ENCODE measurements at regions not wholly inside any gene's neighbourhood (a gene's known extent, or its start where the extent isn't known, plus 50 kb on each side); places are given as distances from the start of the nearest gene placed in this dataset.

DNA sequence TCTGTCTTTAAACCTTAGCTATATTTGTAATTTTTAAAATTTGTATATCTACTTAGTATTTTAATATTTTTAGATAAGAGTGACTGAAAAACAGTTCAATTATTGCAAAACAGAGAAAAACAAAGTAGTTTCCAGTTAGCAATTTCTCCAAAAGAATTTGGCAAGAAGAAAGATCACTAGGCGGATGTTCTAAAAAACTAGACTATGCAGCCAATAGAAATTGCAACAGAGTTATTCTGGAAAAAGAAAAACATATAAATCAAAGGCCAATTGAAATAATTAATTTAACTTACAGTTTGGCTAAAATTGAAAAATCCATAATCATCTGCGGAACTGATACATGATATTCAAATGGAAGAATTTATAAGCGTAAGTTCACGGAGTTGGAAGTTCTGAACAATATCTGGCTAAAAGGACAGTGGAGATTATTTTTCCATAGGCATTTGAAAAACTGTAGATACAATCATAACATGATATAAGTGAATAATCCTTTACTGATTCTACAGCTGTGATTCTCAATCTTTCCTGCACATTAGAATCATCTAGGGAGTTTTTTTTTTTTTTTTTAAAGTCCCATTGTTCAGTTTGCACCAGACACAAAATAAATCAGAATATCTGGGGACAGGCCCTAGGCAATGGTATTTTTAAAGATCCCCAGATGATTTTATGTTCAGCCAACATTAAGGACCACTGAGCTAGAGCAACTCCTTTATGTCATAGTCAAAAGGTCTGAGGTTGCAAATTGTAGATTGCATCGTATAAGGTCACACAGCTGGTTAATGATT lies 605.1 kb upstream of the DAB2 start:
- DNase-seq = no peak

GRCh38 chr5:40027400-40027799 lies 602.6 kb upstream of the DAB2 start:
- no peak for DNase-seq

GRCh38 chr5:40025586-40025985 lies 600.8 kb upstream of the DAB2 start:
- DNase-seq = no peak

DNA sequence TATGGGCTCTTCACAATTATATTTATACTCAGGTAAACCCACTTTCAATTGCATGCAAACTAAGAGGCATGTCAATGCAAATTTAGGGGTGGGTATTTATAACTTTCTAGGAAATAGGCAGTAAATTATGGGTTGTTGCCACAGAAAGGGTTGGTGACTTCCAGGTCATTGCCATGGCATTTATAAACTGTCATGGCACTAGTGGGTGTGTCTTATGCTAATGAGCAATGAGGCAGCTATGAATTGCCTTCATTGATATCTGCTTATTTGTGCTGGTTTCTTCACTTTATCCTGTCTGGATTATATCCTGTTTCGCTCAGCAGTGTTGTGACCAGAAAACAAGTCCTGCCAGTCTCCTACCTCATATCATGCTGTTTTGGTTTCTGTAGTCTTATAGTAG lies 597.3 kb upstream of the DAB2 start:
- no peak for DNase-seq

GRCh38 chr5:40021007-40021406 lies 596.2 kb upstream of the DAB2 start:
- no peak for DNase-seq

- no peak for DNase-seq
Observed at GRCh38 chr5:40017918-40018317, 593.1 kb upstream of the DAB2 start.

GRCh38 chr5:40017135-40017534 lies 592.4 kb upstream of the DAB2 start:
- DNase-seq = no peak

- DNase-seq = no peak
Observed at GRCh38 chr5:40010436-40010835, 585.7 kb upstream of the DAB2 start.

DNA sequence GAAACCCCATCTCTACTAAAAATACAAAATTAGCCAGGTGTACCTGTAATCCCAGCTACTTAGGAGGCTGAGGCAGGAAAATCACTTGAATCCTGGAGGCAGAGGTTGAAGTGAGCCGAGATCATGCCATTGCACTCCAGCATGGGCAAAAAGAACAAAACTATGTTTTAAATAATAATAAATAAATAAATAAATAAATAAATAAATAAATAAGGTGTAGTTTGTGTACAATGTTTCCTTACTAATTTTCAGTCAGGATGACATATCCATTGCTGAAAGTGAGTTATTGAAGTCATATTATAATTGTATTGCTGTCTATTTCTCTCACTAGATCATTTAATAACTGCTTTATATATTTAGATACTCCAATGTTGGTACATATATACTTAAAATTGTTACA lies 581.5 kb upstream of the DAB2 start:
- no peak for DNase-seq

GRCh38 chr5:40001796-40002195 lies 577.0 kb upstream of the DAB2 start:
- DNase-seq = no peak

DNA sequence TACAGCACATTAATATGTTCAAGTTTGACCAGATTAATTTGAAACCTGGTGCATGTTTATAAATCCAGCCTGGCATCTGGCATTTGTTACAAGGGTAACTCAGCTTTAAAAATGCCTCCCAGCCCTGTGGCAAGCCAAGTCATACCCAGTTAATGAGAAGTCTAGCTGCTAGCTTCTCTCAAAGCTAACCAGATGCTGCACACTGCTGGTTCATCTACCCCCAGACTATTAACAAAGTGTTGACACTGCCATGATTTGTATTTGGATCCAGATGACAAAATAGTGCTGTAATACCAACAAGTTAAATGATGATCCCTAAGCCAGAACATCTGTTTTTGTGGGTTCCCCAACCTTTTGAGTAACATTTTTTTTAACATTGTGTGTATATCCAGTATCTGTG lies 573.7 kb upstream of the DAB2 start:
- peak; percentile 50 for DNase-seq

DNA sequence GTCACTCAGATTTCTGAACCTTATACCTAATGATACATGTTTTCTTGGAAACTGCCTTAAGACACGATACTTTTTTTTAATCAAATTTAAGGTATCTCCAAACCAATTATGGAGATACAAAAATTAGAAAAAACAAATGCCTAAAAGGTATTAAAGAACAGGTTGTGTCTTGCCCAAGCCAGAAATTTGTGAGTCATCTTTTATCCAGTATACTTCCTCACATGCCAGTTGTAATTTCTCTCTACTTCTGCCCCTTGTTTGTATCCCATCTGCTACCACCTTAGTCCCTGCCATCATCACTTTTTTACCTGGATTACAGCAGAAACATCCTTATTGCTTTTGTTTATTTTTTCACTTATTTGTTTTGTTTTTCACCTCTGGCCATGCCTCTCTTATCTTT lies 571.2 kb upstream of the DAB2 start:
- no peak for DNase-seq

DNA sequence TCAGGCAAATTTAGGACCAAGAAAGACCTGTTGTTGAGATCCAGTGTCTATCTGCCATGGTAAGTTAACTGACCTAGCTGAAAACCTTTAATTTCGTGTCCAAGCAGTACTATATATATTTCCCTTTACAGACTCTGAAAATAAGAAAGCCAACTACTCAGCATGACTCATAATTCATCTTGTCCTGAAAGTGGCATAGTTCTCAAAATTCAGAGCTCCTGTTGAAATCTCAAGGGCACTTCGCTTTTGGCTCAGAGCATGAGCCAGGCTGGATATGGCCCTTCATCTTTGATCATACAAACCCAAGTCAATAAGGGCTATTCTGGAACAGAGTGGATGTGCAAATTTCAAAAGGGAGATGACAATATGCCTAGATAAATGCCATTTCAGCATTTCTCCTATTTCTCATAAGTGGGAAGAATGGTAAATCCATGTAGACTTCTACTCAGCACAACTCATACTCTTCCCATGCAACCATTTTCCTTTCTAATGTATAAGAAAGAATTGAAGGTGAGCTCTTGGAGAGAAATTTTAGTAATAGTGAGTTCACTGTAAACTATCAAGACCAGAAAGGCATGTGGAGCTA lies 567.9 kb upstream of the DAB2 start:
- DNase-seq = no peak

- no peak for DNase-seq
Observed at GRCh38 chr5:39986614-39987013, 561.8 kb upstream of the DAB2 start.

DNA sequence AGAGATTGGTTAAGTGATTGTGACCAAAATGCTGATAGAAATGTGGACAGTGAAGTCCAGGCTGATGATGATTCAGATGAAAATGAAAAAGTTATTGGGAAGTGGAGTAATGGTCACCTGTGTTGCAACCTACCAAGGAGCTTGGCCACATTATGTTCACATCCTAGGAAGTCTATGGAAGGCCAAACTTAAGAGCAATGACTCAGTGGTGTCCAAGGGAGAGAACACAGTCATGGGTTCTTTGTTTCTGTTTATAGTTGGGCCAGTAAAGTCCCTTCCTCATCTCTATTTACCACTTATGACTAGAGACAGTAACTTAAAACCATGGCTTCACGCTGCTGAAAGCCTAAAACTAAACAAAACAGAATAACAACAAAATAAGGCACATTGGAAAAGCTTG lies 555.3 kb upstream of the DAB2 start:
- DNase-seq = no peak

GRCh38 chr5:39977066-39977655 lies 552.4 kb upstream of the DAB2 start:
- DNase-seq = peak; percentile 77

DNA sequence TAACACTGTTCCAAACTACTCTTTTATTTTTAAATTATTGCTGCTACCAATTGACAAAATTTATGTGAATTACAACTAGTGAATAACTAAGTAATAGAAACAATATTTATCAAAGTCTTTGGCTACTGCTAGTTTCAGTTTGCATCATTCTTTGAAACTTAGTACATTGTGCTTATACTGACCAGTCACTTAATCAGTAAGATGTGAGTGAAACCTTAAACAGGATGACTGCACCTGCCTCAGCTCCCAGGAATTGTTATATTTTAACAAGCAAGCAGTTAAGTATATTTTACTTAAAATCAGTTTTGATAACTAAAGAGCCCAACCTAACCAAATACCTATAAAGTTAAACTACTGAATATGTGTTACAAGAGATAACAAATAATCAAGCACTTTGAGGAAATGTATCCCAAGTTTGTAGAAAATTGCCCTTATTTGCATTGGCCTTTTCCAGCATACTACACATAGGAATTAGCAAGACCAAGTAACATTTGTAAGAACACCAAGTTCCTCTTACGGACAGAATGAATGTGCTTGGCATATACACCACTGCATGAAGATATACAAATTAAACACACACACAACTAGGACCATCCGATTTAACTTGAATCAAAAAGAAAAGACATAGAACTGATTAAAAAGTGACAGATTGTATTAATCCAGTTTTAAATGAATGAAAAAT lies 545.5 kb upstream of the DAB2 start:
- DNase-seq = no peak

- DNase-seq = no peak
Observed at GRCh38 chr5:39968381-39968780, 543.6 kb upstream of the DAB2 start.

DNA sequence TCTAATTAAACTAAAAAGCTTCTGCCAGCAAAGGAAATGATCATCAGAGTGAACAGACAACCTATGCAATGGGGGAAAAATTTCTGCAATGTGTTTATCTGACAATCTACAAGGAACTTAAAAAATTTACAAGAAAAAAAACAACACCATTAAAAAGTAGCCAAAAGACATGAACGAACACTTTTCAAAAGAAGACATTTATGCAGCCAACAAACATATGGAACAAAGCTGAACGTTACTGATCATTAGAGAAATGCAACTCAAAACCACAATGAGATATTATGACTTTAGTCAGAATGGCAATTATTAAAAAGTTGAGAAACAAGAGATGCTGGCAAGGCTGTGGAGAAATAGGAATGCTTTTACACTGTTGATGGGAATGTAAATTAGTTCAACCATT lies 530.4 kb upstream of the DAB2 start:
- peak; percentile 32 for DNase-seq

DNA sequence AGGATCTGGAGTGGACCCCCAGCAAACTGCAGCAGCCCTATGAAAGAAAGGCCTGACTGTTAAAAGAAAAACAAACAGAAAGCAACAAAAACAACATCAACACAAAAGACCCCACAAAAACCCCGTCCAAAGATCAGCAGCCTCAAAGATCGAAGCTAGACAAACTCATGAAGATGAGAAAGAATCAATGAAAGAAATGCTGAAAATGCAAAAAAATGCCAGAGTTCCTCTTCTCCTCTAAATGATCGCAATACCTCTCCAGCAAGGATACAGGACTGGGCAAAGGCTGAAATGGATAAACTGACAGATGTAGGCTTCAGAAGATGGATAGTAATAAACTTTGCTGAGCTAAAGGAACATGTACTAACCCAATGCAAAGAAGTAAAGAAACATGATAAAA lies 526.3 kb upstream of the DAB2 start:
- no peak for DNase-seq

DNA sequence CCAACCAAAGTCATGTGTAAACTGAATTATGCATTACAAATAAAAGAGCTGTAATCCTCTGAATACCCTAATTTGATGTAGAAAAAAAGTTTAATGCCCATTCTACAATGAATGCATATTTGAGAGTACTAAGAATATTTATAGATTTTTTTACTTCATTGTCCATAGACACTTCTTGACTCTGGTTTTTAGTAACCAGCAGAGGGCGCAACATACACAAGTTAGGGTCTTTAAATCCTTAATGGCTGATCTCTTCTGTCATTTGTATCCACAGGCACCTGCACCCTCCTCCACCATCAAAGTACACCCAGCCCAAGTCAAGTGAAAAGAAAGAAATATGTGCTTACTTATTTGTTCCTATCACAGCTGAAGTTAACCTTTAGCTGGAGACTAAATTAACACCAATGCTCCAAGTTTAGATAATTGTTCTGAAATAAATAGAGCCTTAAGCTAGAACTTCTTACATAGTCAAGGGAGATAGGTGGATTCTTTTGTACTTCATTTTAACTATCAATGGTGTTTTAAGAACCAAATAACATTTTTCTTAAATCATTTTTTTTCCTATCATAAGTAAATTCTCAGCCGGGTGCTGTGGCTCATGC lies 524.2 kb upstream of the DAB2 start:
- peak; percentile 69 for DNase-seq

GRCh38 chr5:39948341-39948740 lies 523.6 kb upstream of the DAB2 start:
- DNase-seq = no peak

GRCh38 chr5:39947657-39948056 lies 522.9 kb upstream of the DAB2 start:
- DNase-seq = peak; percentile 25
